ENCODE measurements at regions not wholly inside any gene's neighbourhood (a gene's known extent, or its start where the extent isn't known, plus 50 kb on each side); places are given as distances from the start of the nearest gene placed in this dataset.
A peak's percentile ranks its signal among the peaks of the same experiment; 100 is the strongest.
"Not testable (repeated sequence)": the region's sequence is repeated elsewhere in the genome, so short reads cannot be mapped to it uniquely, and the experiment has no call there.

DNA sequence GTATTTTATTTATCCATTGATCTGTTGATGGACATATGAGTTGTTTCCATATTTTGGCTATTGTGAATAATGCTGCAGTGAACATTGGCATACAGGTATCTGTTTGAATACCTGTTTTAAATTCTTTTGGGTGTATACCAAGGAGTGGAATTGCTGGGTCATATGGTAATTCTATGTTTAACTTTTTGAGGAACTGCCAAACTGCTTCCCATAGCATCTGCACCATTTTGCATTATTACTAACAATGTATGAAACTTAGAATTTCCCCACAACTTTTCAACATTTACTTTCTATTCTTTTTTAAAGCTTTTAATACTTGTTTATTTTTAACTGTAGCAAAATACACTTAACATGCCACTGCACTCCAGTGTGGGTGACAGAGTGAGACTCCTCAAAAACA, 57.0 kb upstream of the MSN start:
- DNase-seq: no peak

DNA sequence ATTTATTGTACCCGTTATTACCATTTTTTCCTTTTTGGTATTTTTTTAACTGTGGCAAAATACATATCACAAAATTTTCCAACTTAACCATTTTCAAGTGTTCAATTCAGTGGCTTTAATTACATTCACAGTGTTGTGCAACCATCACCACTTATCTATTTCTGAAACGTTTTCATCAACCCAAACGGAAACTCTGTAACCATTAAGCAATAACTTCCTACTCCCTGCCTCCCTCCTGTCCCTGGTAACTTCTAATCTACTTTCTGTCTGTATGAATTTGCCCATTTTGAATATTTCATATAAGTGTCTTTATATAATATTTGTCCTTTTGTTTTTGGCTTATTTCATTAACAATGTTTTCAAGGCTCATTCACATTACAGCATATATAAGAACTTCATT, 57.4 kb upstream of the MSN start:
- DNase-seq: no peak

DNA sequence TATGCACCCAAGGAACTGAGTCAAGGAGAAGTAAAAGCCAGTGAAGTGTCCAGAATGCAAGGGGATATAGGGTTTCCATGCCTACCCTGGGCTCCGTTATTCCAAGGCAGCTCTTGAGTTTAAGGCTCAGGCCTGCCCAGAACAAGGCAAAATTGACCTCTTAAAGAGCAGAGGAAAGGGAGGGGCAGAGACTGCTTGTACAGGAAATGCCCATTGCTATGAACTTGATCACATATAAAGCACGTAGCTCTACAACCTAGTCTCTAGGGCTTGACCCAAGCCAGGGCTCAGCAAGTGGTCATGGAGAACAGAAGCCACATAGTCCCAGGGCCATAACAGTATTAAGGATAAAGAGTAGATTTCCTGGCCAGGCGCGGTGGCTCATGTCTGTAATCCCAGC, 58.2 kb upstream of the MSN start:
- DNase-seq: no peak

DNA sequence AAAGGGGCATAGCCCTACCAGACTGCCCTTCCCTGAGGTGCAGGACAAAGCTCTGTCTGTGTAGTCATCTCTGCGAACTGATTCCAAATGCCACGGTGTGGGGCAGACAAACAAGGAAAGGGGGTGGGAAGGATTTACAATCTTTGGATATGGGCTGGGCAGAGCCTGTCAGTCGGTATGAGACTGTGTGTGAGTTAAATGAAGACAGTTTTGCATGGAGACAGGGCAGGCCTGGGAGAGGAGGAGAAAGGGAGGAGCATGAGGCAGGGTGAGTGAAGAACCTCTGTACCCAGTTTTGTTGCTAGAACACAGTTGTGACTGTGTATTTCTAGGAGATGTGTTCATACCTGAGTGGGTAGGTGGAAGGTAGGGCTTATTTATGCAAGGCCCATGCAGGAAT, 59.4 kb upstream of the MSN start:
- no peak for DNase-seq

DNA sequence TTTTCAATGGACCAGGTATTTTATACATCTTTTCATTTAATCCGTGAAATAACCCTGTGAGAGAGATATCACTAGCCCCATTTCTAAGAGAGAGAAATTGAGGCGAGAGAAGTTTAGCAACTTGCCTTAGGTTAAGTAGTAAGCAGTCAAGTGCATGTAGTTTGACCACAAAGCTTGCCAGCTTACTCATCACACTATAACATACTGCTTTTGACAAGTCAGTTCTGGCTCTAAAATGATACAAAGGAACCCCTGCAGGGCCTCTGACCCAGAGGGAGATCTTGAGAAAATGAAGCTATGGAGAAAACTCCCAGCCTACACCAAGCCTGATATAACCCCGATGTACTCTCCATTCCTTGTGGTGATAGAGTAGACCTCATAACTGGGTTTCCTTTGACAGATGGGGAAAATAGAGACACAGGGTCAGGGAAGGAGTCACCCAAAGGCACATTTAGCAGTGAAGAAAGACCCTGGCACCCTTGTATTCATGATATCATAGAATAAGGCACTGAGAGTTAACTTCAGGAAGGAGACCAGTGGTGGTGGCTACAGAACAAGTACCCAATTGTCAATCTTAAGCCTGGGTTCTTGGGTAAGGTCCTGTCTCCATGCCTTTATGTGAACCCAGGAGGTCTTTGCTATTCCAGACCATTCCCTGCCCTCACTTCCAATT, 60.2 kb upstream of the MSN start:
- no peak for DNase-seq

DNA sequence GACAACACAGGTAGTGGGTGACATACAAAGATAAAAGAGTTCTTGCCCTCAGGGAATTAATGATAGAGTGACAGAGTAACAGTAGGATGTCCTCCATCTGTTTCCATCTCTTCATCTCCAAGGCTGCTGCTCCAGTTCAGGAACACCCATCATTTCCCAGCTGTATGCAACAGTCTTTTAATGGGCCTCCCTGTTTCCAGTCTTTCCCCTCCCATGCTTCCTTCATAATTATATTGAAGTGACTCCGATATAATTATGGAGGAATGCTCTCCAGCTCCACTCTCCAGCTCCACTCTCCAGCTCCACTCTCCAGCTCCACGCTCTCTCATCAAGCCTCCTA, 65.3 kb upstream of the MSN start:
- DNase-seq: no peak

DNA sequence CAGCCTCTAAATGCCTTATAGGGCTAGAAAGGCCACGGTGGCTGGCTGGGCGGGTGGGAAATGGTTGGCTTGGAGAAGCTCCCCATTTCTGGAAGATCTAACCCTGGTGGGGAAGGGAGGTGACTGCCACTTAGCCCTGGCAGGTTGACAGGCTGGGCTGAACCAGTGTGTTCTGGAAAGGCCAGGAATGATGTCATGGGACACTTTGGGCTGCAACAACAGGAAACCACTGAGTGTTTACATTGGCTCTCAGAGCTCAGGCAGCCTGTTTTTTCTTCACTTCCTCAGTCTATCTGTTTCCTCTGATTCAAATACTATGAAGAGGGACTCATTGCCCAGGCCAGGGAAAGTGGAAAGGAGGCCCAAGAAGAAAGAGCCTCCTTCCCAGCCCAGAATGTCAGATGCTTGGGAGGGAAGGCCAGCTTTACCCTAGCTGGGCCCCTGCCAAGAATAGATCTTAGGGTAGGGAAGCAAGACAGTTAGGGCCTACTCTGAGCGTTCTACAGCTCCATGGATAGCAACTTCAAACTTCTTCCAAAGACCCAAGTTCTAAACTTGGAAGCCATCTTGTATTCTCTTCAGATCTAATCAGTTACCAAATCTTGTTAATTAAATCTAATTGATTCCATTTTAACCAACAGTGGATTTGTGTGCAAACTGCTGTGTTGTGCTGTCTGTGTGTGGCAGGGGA, 65.8 kb upstream of the MSN start:
- no peak for DNase-seq

DNA sequence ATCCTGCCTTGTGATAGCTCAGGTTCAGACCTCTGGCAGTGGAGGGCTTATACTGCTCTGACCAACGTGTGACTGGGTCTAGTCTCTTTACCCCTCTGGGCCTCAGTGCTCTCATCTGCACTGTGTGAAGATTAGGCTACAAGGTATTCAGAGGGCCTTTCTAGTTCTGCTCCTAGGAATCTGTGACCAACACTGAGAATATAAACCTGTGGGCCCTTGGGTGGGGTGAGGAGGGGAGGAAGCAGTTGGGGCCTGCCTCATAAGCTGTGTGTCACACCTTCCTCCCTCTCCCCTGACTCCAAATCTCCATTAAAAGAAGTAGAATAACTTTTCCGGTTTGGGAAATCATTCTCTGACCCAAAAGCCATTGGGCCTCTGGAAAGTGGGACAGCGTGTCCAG, 66.3 kb upstream of the MSN start:
- DNase-seq: no peak

DNA sequence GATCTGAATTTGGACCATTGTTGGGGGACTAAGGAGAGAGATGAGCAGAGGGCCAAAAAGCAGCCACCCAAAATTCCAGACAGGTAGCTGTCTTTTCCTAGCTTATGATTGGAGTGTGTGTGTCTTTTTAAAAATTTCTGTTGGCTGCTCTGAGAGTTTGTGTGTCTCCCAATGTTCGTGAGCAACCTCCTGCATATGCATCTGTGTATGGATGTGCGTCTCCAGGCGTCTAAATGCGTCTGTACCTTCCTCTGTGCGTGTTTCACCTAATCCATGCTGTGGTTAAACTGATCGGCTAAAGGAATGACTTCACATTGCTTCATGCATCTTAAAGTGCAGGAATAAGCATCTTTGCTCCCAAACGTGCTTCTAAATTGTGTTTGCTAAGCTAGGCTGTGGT, 65.5 kb upstream of the LAS1L start:
- no peak for DNase-seq

DNA sequence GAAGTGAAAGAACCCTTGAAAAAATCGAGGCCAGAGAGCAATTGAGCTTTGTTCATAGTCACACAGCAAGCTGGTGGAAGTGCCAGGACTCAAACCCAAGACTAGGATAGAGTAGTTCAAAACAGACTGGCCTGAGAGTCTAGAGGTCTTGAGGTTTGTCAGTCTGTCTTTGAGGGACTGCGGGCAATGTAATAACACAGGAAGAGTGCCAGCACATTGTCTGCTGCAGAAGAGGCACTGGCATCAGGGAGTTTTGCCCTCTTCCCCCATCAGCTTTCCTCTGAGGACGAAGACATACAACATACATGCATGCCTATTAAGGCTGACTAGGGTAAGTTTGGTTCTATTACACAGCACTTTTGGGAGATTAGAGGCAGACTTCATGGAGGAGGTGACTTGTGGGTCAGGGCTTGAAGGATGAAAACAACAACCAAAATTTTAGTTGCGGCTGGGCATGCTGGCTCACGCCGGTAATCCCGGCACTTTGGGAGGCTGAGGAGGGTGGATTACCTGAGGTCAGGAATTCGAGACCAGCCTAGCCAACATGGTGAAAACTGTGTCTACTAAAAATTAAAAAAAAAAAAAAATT, 64.1 kb upstream of the LAS1L start:
- no peak for DNase-seq

DNA sequence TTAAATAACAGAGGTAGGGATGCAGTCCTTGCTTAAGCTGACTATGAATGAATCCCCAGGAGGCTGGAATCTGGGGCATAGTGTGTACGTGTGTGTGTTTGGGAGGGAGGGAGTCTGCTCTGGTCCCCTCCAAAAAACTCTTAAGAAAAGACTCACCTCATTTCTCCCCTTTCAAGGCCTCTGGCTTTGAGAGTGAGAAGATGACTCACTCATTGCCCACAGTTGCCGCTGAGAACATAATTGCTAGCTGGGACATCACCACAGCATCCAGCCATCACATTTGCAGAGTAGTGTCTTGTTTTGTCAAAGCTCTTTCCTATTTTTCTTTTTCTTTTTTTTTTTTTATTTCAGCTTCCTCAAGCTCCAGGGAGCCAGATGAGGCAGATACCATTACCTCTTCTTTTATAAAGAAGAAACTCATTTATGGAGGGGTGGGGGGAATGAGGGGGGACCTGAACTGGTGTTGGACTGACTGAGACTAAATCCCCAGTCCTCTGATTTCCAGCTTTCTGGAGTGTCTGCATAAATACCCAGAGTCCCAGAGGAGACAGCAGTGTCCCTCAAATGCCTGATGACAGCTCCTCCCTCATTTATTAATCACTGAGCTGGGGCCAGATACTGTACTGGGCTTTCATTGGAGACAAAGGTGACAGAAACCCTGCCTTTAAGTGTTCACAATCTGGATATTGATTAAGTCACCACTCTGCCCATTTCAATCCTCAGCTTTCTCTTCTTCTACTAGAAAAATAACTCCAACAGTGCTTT, 61.9 kb upstream of the LAS1L start:
- DNase-seq: no peak

DNA sequence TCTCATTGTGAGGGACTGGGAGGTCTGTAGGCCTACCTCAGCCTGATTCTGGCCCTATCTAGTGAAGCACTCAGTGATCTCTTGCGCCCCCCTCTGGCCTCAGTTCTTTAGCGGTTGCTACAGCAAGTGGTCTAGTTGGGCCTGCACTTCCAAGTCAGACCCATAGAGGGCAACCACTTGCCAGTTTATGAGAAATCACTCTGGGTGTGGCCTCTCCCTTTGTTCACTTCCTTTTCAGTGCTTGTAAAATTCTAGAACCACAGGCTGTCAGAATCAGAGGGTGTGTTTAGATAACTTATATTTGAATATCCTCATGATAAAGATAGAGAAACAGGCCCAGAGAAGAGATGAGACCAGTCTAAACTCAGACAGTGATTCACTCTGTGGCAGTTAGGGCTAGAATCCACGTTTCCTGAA, 60.9 kb upstream of the LAS1L start:
- DNase-seq: peak; percentile 49

DNA sequence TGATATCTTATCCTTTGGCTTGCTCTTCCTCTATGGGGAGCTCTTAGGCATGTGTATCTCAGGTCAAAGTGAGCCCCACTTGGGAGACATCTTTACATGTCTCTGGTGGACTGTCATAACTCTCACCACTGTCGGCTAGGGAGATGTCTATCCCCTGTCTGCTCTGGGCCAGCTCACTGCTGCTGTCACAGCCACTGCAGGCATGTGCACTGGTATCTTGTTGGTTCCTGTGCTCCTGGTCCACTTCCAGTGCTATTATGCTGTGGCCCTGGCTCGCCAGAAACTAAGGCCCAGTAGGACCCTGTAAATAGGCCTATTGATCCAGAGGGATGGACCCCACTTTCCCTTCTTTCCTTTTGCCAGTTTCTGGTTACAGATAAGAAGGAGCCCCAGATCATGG, 56.6 kb upstream of the LAS1L start:
- DNase-seq: no peak

DNA sequence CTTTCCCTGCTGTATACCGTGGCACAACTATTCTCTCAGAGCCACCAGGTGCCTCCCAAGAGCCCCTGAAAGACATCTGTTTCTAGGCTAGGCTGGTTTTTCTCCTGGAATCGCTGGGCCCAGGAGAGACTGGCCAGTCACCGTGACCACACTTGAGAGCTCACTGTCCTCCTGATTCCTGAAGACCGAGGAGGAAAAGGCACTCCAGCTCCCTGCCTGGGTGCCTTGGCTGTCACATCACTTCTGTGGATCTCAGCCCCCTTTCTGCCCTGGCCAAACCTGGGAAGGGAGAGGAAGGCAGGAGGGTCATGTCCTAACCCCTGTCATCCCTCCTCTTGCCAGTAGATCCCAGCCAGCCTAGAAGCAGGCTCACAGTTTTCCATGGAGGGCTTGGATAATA, 54.7 kb upstream of the LAS1L start:
- DNase-seq: peak; percentile 0

DNA sequence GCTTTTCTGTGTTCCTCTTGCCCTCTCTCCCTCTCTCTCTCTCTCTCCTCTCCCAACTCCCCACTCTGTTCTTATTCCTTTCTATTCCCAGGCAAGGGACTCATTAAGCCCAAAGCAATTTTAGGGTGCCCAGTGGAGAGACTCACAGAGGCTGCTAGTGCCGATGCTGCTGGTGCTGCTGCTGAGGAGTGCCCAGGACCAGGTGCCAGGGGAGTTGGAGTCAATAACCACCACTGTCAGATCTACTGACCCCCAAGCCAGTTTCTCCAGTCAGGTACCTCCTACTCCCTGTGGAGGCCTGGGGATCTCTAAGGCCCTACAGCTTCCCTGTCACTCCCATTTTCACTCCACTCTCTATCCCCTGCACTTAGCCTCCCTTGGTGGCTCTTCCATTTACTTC, 54.2 kb upstream of the LAS1L start:
- no peak for DNase-seq

DNA sequence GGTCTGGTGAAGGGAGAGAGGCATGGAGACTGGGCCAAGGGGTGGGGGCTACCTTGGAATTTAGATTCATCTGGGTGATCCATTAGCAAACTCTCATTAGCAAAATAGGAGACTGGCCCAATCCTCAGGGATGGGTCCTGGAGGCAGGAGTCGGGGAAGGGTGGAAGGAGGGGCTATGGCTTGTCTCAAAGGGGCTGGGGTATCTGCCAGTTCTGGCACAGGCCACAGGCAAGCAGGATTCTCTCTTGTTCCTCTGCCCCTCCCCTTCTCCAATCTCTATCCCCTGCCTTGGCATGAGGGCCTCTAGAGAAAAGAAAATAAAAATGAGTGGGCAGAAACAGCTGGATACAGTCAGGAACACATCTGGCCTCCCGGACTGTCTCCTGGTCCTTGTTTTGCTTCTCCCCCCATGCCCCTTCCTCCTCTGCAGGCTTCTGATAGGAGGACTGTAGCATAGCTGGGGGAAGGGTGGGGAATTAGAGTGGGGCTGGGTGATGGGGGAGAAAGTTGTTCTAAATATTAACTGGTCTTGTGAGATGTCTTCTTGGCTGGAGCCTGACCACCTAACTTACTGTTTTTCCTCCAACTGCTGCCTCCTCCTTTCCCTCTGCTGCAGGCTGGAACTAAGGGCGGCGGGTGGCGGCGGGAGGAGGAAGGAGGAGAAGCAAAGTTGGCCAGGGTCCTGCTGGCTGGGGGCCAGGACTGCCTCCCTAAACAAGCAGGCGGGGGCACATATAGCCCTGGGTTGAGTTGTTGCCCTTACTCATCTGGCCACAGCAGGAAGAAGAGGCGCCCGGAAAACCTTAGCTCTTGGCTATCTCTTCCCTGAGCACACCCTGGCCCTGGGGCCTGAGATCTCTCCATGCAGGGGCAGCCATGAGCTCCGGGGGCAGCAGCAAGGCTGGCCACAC, 53.3 kb upstream of the LAS1L start:
- peak; percentile 52 for DNase-seq

DNA sequence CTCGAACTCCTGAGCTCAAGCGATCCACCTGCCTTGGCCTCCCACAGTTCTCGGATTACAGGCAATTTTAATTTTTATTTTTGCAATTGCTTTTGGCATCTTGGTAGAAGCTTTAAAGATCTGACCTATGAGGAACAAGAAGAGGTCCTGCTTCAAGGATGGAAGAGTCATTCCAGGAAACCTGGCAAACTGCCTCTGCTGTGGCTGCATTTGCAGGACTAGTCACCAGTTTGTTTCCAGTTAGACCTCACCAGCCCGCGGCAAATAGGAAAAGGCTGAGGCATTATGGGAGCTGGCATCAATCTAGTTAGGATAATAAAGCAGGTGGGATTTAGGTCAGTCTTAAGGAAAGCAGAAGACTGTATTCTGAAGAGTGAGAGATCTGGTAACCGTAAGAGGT, 51.9 kb upstream of the LAS1L start:
- no peak for DNase-seq

DNA sequence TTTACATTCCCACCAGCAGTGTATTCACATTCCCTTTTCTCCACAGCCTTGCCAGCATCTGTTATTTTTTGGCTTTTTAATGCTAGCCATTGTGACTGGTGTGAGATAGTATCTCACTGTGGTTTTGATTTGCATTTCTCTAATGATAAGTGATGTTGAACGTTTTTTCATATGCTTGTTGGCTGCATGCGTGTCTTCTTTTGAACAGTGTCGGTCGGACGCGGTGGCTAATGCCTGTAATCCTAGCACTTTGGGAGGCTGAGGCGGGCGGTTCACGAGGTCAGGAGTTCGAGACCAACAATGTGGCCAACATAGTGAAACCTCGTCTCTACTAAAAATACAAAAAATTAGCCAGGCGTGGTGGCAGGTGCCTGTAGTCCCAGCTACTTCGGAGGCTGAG, 50.6 kb upstream of the LAS1L start:
- not testable (repeated sequence) for DNase-seq
